HCT116 (cell line): ENCODE measurements at regions not wholly inside any gene's neighbourhood (a gene's known extent, or its start where the extent isn't known, plus 50 kb on each side); places are given as distances from the start of the nearest gene placed in this dataset.

Experiments
- CEBPB ChIP-seq: IDR thresholded peaks from 2 replicates; pipeline ENCODE4 v1.6.1; 2012; ENCODE audit warnings: low read depth
- CTCF ChIP-seq, 3 experiments: fragments of 200-600 bp in 1 of 3; sonication (generic) in 1 of 3; IDR thresholded peaks in 2 of 3; conservative IDR thresholded peaks in 1 of 3; 2 replicates each; pipeline ENCODE4 v1.5.1; 2012 to 2017; ENCODE audit warnings: low read depth in 2 of 3, low read length in 2 of 3, antibody characterized with exemption in 1 of 3, borderline replicate concordance in 1 of 3, control low read depth in 1 of 3, mild to moderate bottlenecking in 1 of 3, mixed read lengths in 1 of 3, mixed run types in 1 of 3, moderate library complexity in 1 of 3; ENCODE audit not compliant: insufficient read depth in 1 of 3
- EZH2 ChIP-seq: fragments of 200-600 bp; sonication (generic); IDR thresholded peaks from 2 replicates; pipeline ENCODE4 v1.6.1; 2017; ENCODE audit warnings: antibody characterized with exemption, mixed run types
- POLR2AphosphoS5 ChIP-seq: IDR thresholded peaks from 2 replicates; pipeline ENCODE4 v1.6.1; 2011; ENCODE audit warnings: mild to moderate bottlenecking, low read depth, low read length, moderate library complexity

GRCh38 chr1:9438431-9439073 lies 100.7 kb upstream of the SLC25A33 start:
- TF ChIP-seq CTCF (IDR thresholded peaks at IDR 0.05 in 2 of 3, conservative IDR thresholded peaks at IDR 0.05 in 1 of 3; ENCODE audit: borderline replicate concordance in 1 of 3, insufficient read depth in 1 of 3, low read depth in 2 of 3, low read length in 2 of 3) (no peak), CEBPB (no peak), POLR2AphosphoS5 (no peak), EZH2 (no peak)
